ENCODE measurements at regions not wholly inside any gene's neighbourhood (a gene's known extent, or its start where the extent isn't known, plus 50 kb on each side); places are given as distances from the start of the nearest gene placed in this dataset.
"Not testable (repeated sequence)": the region's sequence is repeated elsewhere in the genome, so short reads cannot be mapped to it uniquely, and the experiment has no call there.

DNA sequence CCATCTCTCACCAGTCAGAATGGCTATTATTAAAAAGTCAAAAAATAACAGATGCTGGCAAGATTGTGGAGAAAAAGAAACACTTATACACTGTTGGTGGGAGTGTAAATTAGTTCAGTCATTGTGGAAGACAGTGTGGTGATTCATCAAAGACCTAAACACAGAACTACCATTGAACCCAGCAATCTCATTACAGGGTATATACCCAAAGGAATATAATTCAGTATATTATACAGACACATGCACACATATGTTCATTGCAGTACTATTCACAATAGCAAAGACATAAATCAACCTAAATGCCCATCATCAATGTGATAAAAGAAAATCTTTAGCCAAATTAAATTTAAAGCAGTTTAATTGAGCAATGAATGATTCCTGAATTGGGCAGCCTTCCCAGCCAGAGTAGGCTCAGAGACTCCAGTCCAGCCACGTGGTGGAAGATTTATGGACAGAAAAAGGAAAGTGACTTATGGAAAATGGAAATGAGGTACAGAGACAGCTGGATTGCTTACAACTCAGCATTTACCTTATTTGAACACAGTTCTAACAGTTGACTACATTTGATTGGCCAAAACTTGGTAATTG lies 377.1 kb upstream of the SLC39A10 start:
- DNase-seq: peak; percentile 89 to 97

DNA sequence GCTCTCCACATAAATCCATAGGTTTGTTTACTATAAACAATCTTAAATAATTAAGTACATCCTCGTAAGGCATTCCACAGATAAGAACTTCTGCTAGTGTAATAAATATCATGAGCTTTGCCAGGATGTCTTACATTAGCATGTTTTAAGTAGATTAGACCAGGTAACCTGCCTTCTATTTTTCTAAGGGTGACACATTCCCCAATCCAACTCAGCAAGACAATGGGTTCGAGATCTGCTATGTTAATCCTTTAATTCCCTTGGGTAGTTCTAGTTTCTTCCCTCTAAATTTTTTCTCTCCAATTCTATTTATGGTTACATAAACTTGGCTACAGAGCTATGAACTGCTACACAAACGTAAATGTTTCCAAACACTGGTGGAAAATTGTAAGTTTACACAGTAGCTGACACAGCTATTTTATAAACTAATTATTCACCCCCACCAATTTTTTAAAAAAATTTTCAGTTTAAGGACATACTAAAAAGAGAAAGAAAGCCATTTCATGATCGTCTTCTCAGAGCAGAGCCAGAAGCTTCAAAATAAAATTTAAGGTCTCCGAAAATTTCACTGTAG lies 386.5 kb upstream of the SLC39A10 start:
- DNase-seq: no peak

DNA sequence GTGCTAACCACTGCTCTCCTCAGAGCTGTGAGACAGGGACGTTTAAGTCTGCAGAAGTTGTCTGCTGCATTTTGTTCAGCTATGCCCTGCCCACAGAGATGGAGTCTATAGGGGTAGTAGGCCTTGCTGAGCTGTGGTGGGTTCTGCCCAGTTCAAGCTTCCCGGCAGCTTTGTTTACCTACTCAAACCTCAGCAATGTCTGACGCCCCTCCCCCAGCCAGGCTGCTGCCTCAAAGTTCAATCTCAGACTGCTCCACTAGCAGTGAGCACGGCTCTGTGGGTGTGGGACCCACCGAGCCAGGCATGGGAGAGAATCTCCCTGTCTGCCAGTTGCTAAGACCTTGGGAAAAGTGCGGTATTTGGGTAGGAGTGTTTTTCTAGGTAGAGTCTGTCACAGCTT lies 387.8 kb upstream of the SLC39A10 start:
- no peak for DNase-seq

DNA sequence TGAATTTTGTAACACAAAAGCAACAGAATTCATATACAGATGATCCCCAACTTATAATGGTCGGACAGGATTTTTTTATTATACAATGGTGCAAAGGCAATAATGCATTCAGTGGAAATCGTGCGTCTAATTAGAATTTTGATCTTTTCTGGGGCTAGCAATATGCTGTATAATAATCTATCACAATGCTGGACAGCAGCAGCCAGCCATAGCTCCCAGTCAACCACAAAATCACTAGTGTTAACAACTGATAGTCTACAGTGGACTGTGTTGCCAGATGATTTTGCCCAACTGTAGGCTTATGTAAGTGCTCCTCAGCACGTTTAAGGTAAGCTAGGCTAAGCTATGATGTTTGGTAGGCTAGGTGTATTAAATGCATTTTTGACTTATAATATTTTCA lies 399.0 kb upstream of the SLC39A10 start:
- no peak for DNase-seq

DNA sequence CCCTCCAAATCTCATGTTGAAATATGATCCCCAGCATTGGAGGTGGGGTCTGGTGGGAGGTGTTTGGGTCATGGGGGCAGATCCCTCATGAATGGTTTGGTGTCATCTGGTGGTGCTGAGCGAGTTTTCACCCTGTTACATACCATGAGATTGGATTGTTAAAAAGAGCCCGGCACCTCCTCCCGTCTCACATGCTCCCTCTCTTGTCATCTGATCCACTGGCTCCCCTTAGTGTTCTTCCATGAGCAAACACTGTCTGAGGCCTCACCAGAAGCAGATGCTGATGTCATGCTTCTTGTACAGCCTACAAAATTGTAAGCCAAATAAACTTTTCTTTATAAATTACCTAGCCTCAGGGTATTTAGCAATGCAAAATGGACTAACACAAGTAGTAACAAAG lies 405.0 kb upstream of the SLC39A10 start:
- DNase-seq: peak in 1 of 2 experiments; percentile 9

DNA sequence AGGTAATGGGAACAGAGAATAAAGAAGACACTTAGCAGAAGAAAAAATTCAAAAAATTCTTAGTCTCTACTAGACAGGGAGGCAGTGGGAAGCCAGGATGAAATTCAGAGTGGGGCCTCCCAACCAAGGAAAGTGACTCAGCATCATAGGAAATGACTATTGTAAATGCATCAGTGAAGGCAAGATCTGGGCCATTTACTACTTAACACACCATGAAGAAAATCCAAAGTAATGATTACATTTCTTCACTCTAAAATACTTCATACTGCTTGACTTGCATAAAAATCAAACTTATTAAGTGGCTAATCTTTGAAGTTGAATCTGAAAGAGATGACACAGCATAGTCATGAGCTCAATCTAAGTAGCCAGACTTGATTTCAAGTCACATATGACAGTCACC lies 405.8 kb upstream of the SLC39A10 start:
- DNase-seq: no peak

DNA sequence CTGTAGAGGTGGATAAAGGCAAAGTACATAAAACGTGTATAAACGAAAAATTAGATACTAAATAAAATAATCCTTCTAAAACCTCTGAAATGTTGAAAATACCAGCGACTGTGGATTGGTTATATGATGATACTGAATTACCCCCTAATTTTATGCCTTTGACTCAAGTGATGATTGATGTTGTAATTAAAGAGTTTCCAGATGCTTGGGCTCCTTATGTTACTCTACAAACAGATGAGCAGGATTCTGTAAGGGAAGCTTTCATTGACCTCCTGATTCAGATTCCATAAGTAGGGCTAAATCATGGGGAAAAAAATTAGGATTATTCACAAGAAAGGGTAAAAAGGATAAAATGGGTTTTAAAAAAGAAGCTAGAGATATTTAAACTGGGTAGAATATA lies 418.2 kb upstream of the SLC39A10 start:
- peak in 1 of 2 experiments; percentile 10 for DNase-seq

DNA sequence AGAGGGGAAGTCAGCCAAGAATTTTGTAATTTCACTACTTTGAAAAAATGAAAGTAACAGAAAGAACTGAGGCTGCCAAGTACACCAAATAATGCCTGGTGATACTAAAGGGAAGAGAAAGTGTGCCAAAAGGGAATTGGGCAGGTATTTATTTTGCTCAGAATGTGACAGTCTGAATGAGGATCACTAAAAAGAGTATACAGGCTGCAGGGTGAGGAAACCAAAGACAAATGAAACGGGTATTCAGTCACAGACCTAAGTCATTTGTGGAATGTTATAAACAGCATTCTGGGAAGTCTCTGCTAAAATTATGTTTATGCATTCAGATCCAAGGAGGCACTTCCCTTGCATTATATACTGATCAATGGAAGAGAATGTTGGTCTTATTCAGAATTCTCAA lies 418.6 kb upstream of the SLC39A10 start:
- DNase-seq: no peak

DNA sequence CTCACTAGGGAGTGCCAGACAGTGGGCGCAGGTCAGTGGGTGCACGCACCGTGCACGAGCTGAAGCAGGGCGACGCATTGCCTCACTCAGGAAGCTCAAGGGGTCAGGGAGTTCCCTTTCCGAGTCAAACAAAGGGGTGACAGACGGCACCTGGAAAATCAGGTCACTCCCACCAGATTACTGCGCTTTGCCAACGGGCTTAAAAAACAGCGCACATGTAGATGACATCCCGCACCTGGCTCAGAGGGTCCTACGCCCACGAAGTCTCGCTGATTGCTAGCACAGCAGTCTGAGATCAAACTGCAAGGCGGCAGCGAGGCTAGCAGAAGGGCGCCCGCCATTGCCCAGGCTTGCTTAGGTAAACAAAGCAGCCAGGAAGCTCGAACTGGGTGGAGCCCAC lies 428.5 kb upstream of the SLC39A10 start:
- DNase-seq: not testable (repeated sequence)

DNA sequence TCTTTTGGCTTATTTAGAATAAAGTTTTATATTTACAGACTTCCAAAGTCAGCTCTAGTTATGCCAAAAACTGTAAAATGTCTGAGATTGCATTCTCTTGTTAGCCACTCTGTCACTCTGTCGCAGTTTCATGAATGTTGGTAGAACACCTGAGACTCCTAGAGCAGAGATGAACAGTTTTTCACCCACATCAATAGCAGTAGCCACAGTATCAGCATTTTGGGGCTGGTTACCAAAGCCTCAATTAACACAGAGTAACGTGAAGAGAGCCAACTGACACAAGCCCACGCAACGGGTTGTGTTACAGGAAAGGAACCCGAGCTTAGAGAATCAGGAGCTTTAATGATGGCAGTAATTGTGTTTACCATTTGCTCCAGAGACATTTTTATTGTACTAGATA lies 443.0 kb upstream of the SLC39A10 start:
- no peak for DNase-seq

DNA sequence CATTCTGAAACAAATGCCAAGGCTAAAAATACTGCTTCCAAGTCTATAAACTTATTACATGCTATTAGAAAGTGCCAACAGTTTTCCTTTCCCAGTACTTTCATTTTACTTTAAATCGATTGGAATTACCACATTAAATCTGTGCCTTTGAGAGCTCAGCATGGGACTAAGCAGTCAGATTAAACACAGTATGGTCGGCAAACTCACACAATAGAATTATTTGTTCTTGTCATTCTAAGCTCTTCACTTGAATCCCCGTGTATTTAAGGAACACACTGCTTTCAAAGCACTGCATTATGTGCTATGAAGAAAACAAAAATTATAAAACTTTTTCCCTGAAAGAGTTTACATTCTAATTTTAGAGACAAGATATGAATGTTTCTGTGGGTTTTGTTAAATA lies 444.4 kb upstream of the SLC39A10 start:
- DNase-seq: peak in 1 of 2 experiments; percentile 2

DNA sequence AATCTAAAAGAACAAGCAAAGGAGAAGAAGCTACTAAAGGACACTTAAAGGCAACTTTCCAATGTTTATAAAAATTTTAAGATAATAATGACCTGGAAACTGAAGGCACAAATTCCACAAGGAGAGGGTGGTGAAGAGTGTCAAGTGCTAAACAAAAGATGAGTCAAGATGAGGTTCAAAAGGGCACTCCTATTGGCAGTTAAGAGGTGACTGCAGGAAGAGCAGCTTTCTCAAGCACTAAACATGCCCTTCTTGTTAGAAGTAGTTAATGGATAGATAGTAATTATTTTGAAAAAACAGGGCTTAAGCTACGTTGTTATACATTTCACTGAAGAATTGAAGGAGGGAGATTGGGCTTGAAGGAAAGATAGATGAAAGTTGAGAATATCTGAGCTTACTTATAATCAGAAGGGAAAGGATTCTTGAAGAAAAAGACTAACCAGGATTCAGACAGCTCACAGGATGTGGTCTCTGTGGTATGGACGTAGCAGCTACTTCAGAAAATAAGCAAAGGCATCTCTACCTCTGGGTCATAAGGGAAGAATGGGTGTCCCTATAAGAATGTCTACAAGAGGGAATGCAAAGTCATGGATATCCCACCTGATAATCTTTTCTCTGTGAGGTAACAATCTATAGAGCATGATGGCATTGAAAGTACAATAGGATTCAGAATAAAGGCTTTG lies 454.7 kb upstream of the SLC39A10 start:
- no peak for DNase-seq

DNA sequence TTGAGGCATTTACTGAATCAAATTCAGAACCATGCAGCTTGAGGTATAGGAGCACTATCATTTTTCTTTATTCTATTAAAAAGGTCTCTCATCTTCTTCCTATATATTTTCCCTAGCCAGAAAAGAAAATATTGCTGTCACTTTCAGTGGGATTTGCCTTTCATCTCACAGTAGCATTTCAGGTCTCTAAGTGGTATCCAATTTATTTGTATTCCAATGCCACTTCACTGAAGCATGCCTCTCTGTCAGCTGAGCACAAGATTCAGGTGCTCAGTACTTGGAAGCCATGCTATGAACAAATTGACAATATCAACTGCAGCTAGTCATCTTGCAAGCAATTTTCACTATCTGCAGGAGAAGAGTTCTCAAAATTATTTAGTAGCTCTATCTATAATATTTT lies 457.2 kb upstream of the SLC39A10 start:
- no peak for DNase-seq

DNA sequence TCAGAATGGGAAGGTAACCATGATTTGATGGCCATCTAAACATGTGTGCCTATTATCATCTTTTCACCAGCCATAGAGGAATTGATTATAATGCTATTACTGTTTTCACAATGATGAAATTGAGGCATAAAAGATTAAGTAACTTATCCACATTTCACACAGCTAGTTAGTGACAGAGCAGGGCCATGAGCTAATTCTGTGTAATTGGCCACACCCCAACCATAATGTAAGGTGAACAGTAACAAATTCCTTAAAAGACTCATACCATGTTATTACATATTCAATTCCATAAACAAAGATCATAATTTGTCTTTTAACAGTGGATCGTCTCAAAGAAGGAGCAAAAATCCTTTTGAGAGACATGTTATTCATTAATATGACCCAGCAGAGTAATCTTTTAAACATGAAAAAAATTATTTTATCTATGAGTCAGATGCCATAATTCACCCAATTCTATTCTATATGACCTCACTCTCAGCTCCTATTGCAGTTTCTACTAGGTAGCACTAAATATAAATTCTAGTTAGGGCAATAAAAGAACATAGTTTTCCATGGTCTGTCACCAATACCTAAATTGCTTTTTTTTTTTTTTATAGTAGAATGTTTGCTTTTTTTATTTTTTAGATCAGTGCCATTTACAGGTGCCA lies 475.8 kb upstream of the SLC39A10 start:
- no peak for DNase-seq

DNA sequence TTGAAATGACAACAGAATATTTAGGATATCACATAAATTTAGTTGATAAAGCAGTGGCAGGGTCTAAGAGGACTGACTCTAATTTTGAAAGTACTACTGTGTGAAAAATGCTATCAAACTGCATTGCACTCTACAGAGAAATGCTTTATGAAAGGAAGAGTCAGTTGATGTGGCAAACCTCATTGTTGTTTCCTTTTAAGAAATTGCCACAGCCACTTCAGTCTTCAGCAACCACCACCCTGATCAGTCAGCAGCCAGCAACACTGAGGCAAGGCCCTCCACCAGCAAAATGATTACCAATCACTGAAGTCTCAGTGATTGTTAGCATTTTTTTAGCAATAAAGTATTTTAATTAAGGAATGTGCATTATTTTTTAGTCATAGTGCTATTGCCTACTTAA lies 488.7 kb upstream of the SLC39A10 start:
- DNase-seq: no peak

DNA sequence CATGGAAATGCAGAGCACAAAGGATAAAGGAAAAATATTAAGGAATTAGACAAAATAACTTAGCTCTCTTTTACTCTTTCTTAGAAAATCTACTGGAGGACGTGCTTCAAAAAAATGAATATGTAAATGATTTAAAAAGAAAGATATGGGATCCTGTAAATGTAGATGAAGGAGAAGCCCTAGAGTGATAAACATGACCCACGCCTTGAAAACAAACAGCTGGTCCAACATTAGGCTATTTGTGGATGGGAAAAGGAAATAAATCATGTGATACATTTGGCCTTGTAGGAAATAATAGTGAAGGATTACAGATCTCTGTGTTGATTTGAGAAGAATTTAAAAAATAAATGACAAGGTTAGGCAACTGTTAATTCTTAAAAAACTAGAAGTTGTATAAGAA lies 492.1 kb upstream of the SLC39A10 start:
- no peak for DNase-seq

DNA sequence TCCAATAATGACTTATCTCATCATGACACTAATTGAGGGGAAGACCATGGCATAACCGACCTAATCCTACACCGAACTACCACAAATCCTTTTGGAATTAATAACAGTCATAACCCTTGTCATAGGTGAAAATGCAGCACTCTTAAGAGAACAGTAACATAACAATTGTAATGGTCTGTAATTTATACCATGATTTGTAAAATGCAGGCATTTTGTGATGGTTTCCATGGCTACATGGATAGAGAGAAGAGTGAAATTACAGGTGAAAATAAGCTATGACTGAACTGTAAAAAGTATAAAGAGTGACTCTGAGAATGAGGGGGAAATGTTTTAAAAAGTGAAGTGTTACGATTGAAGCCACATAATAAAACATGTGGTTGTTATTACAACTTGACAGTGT lies 494.1 kb upstream of the SLC39A10 start:
- DNase-seq: no peak

DNA sequence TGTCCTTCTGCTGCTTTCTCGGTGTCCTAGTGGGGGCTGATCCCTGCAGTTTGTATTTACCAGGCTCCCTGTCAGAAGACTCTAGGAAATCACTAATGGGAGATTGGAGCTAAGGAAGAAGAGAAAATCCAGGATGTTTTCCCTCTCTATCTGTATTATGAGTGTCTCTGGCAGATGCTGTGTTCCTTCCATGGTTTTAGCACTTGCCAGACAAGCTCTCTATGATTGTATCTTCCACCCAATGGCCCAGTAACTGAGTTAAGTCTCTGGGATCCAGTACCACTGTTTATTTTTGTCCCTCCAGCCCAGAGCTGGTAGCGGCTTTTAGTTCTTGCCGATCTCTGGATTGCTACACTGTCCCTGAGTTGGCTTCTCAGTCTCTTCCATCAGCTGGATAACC lies 494.8 kb upstream of the SLC39A10 start:
- no peak for DNase-seq

DNA sequence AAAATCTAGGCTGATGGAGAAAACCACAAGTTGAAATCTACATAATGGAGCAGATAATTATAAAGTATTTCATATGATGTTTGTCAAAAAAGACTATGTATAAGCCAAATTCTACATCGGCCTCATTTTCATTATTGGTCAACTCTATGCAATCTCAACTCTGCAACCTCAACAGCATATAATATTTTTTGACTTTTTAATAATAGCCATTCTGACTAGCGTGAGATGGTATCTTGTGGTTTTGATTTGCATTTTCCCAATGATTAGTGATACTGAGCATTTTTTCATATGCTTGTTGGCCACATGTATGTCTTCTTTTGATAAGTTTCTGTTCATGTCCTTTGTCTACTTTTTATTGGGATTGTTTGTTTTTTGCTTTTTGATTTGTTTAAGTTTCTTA lies 496.1 kb upstream of the SLC39A10 start:
- DNase-seq: no peak

DNA sequence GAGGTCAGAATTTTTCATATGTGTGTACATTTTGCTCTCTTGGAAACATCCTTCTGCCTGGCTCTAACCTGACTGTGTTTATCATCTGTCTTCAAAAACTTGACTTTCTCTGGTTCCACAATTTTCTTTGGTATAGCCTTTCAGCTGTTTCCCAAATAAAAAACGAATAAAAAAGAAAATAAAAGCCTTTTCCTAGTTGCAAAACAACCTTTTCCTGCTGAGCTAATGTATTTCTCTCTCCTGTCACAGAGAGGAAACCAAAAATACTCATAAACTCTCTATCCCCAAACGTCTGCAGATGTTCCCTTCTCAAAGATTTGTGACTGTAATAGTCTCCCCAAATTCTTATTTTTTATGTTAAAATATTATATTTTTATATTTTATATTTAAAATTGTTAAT lies 505.3 kb upstream of the SLC39A10 start:
- no peak for DNase-seq

DNA sequence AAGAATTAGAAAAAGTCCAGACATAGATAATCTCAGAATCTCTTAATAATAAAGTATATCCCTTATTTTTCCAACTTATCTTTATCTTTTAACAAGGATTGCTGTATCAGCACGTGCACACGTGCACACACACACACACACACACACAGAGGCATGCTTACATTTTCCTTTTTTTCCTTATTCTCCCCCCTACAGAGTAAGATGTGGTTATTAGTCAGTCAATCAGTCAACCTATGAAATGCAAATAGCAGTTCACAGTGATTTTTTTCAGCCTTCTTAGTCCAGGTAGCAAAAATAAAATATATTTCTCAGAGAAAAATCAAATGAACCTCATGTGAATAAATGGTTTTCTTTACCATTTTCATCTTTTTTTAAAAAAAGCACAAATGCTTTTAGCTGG lies 506.2 kb upstream of the SLC39A10 start:
- DNase-seq: no peak

DNA sequence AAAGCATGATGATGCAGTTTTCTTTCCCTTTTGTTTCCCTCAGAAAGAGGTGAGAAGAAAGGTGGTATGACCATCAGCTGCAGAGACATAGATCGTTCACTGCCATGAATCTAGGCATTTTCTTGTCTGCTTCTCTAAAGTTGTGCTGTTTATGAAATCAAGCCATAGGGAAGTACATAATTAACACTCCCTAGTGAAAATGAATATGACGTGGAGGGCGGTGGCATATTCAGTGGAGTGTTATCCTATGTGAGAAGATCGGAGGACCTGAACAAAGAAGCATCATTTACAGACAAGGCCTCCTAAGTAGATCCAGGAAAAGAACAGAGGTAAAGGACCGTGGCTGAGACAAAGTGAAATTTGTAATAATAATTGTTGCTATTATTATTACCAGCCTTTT lies 509.0 kb upstream of the SLC39A10 start:
- DNase-seq: no peak

DNA sequence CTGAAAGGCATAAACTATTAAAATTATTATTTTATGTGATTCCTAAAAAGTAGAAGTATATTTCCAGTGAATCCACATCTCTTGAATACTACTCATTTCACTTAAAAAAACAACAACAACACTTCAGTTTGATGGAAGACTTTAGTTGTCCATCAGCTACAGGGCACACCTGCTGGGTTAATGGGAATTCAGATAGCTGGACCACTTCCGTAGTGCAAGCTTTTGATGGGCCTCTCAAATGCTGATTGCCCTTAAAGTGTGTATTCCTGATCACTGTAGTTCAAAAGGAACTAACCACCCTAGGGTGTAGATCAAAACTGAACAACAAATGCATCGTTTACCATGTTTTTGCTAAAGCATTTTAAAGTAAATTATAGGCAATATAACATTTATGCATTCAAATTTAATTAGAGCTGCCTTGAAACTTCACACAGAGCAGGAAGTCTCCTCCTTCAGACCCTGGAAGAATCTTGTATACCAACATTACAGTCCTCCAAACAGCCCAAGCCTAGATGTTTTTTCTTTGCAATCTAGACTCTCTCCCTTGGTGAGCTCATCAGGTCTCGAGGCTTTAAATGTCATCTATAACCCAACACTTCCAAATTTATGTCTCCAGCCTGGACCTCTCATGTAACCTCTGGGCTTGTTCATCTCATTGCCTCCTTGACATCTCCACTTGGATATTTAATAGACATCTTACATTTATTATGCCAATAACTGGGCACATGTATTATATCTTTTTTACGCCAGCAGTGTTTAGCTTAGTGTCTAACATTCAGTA lies 510.1 kb upstream of the SLC39A10 start:
- DNase-seq: no peak

DNA sequence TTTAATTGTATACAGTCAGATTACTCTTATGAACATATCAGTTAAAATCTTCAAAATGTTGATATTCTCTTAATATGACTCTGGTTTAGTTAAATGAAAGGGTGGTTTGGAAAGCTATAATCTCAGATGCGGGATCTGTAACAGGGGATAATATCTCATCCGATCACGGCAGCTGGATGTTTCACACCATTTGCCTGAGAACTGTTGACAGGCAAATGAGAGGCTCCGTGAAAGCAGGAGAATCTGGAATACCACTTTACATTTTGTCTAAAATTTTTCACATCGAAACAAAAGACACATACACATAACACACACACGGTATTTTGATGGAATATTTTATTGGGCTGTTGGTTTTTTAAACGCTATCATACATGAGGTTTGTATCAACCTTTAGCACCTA lies 518.6 kb upstream of the SLC39A10 start:
- no peak for DNase-seq
